GM06990 (cell line): ENCODE measurements at regions not wholly inside any gene's neighbourhood (a gene's known extent, or its start where the extent isn't known, plus 50 kb on each side); places are given as distances from the start of the nearest gene placed in this dataset.

ENCODE experiments used
- DNase-seq: peaks from one replicate; pipeline ENCODE4 v3.0.0-alpha.2; 2011; ENCODE audit not compliant: insufficient read length; ENCODE audit errors: extremely low read depth
- H3K27me3 ChIP-seq: replicated peaks from 2 replicates; pipeline ENCODE4 v1.6.0; 2011; ENCODE audit warnings: low read length; ENCODE audit not compliant: control insufficient read depth, insufficient read depth
- H3K36me3 ChIP-seq: 2 replicates; pipeline ENCODE4 v1.5.1; 2011; ENCODE audit warnings: low read length; ENCODE audit not compliant: control insufficient read depth, insufficient read depth
- H3K4me3 ChIP-seq: replicated peaks from 2 replicates; pipeline ENCODE4 v1.5.1; 2011; ENCODE audit warnings: low read depth, mild to moderate bottlenecking, control low read depth, low read length
- CTCF ChIP-seq: IDR thresholded peaks from 2 replicates; pipeline ENCODE4 v1.5.1; 2011; ENCODE audit warnings: low read length, control low read depth, mild to moderate bottlenecking, inconsistent platforms; ENCODE audit not compliant: insufficient read depth, poor library complexity, severe bottlenecking

- H3K4me3 ChIP-seq: no peak overlapping the region
- no peaks in the 10 kb centered on the region; the same call in 1 of the 2 replicates for H3K27me3 ChIP-seq
- no peak for TF ChIP-seq CTCF
- H3K36me3 ChIP-seq: no peaks in the 10 kb centered on the region
- no peak for DNase-seq
Measured at GRCh38 chr16:79653373-79653891, 52.9 kb upstream of the MAF start.

GRCh38 chr16:79651363-79651762, 50.8 kb upstream of the MAF start:
- Histone ChIP-seq H3K4me3 (no peak overlapping the region), H3K27me3 (no peaks in the 10 kb centered on the region; the same call in 1 of the 2 replicates), H3K36me3 (no peaks in the 10 kb centered on the region)
- TF ChIP-seq CTCF: no peak
- no peak for DNase-seq
